Activated CD8-positive, alpha-beta T cell treated with anti-CD3 and anti-CD28 coated beads for 36 hours (primary cell): ENCODE measurements at regions not wholly inside any gene's neighbourhood (a gene's known extent, or its start where the extent isn't known, plus 50 kb on each side); places are given as distances from the start of the nearest gene placed in this dataset.

ENCODE experiments used
- ATAC-seq: fragments of 200-7000 bp; cut with Tn5 transposase; one replicate; pipeline ENCODE4 v1.10.0; 2021; ENCODE audit warnings: mild to moderate bottlenecking, moderate library complexity
- CTCF ChIA-PET: fragments of 350-600 bp; sonication (Branson Sonifier 250); formaldehyde crosslinking; loops from one replicate; lab custom pipeline; 2021; ENCODE audit warnings: antibody characterized with exemption; lab: Charles Lee
- POLR2A ChIA-PET: fragments of 350-600 bp; sonication (Branson Sonifier 250); formaldehyde crosslinking; loops from one replicate; lab custom pipeline; 2021; ENCODE audit warnings: antibody characterized with exemption; lab: Charles Lee
- DNase-seq: peaks from one replicate; pipeline ENCODE4 v3.0.0-alpha.2; 2020
- H3K27ac Mint-ChIP-seq: one replicate; pipeline ENCODE4 v1.8.0; 2021; ENCODE audit warnings: mild to moderate bottlenecking, mixed read lengths
- H3K27me3 Mint-ChIP-seq: one replicate; pipeline ENCODE4 v1.8.0; 2021; ENCODE audit warnings: mixed read lengths
- H3K36me3 Mint-ChIP-seq: one replicate; pipeline ENCODE4 v1.8.0; 2021; ENCODE audit warnings: low read depth, mixed read lengths
- H3K4me1 Mint-ChIP-seq: one replicate; pipeline ENCODE4 v1.8.0; 2021; ENCODE audit warnings: low read depth, mixed read lengths
- H3K4me3 Mint-ChIP-seq: one replicate; pipeline ENCODE4 v1.8.0; 2021; ENCODE audit warnings: mild to moderate bottlenecking, moderate library complexity, mixed read lengths
- H3K9me3 Mint-ChIP-seq: one replicate; pipeline ENCODE4 v1.8.0; 2021; ENCODE audit warnings: mixed read lengths
- CTCF ChIP-seq: fragments of 200-600 bp; IDR thresholded peaks from one replicate; pipeline ENCODE4 v1.8.0; 2022; ENCODE audit warnings: antibody characterized with exemption, mild to moderate bottlenecking
- intact Hi-C: fragments of 100-400 bp; cut with micrococcal nuclease; formaldehyde crosslinking; loops from one replicate; pipeline ENCODE4 v1.10.0; 2022

DNA sequence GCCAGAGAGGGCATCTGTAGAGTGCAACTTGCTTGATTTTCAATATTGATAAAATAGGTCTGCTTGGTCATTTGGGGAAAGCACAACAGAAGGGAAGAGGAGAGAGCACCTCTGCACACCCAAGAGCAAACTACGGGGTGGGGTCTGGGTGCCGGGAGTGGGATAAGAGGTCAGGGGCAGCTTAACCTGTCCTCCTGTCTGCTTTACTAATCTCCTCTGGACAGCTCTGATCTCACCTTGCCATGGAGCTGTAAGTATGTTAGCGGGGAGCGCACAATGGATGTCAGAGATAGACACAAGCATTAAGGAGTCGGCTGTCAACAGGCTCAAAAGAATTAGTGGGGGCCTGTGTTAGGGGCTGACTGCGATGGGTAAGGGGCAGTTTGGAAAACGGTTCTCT lies 328.7 kb downstream of the CYRIA start:
- no peak for TF ChIP-seq CTCF
- Mint-ChIP-seq H3K4me1 (no peaks in the 10 kb centered on the region), H3K9me3 (peaks cover 17% of the 10 kb centered on the region), H3K4me3 (no peak overlapping the region), H3K27ac (no peak overlapping the region), H3K36me3 (no peaks in the 10 kb centered on the region), H3K27me3 (no peaks in the 10 kb centered on the region)
- no peak for ATAC-seq
- CTCF ChIA-PET: no interaction called here
- no peak for DNase-seq
- POLR2A ChIA-PET: no interaction called here
- intact Hi-C loops: no loop called here

DNA sequence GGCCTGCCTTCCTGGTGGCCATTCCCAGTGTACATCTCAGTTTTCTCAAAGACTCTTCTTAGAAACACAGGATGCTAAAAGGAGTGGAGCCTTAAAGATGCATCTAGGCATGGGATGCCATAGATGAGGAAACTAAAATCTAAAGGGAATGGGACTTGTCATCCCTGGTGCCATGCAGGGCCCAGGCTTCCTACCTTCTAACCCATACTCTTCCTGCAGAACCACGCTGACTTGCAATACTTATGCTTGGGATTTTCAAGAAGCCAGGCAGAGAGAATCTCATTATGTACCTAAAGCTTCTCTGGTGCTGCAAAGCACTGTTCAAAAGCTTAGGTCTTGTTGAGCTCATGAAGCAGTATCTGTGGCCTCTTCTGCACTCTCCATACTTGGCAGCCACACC lies 329.1 kb downstream of the CYRIA start:
- ChIA-PET POLR2A (no interaction called here), CTCF (no interaction called here)
- Mint-ChIP-seq H3K27me3 (no peaks in the 10 kb centered on the region), H3K9me3 (peaks cover 17% of the 10 kb centered on the region), H3K4me3 (no peak overlapping the region), H3K36me3 (no peaks in the 10 kb centered on the region), H3K4me1 (no peaks in the 10 kb centered on the region), H3K27ac (no peak overlapping the region)
- TF ChIP-seq CTCF: no peak
- DNase-seq: no peak
- intact Hi-C loops: no loop called here
- no peak for ATAC-seq

- intact Hi-C loops: no loop called here
- POLR2A ChIA-PET: no interaction called here
- no peak overlapping the region for H3K4me3 Mint-ChIP-seq
These were observed 329.7 kb downstream of the CYRIA start for GRCh38 chr2:16335947-16336346.

DNA sequence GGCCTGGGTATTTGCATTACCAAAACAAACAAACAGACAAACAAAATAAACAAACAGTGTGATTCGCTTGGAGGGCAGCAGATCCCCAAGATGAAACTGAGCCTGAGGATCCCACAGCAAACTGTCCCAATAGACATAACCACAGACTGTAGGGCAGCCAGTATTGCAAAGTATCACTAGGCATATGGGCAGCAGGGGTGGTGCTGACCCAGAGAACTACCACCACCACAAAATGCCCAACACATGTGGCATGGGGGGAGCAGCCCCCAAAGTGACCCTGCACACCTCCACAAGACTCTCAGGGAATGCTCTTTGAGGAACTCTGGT lies 330.1 kb downstream of the CYRIA start:
- DNase-seq (no peak), ATAC-seq (no peak)
- Mint-ChIP-seq H3K27ac (no peak overlapping the region), H3K4me1 (no peaks in the 10 kb centered on the region), H3K27me3 (no peaks in the 10 kb centered on the region), H3K36me3 (no peaks in the 10 kb centered on the region), H3K9me3 (peaks cover 17% of the 10 kb centered on the region), H3K4me3 (no peak overlapping the region)
- POLR2A ChIA-PET: no interaction called here
- TF ChIP-seq CTCF: no peak
- CTCF ChIA-PET: no interaction called here
- intact Hi-C loops: no loop called here

More at GRCh38 chr2:16335947-16336346, 329.7 kb downstream of the CYRIA start:
- H3K9me3 Mint-ChIP-seq: peaks cover 17% of the 10 kb centered on the region
- no peaks in the 10 kb centered on the region for H3K36me3 Mint-ChIP-seq
- no peak overlapping the region for H3K27ac Mint-ChIP-seq
- no peaks in the 10 kb centered on the region for H3K27me3 Mint-ChIP-seq
- DNase-seq (no peak), ATAC-seq (no peak)
- TF ChIP-seq CTCF: no peak
- CTCF ChIA-PET: no interaction called here
- no peaks in the 10 kb centered on the region for H3K4me1 Mint-ChIP-seq

DNA sequence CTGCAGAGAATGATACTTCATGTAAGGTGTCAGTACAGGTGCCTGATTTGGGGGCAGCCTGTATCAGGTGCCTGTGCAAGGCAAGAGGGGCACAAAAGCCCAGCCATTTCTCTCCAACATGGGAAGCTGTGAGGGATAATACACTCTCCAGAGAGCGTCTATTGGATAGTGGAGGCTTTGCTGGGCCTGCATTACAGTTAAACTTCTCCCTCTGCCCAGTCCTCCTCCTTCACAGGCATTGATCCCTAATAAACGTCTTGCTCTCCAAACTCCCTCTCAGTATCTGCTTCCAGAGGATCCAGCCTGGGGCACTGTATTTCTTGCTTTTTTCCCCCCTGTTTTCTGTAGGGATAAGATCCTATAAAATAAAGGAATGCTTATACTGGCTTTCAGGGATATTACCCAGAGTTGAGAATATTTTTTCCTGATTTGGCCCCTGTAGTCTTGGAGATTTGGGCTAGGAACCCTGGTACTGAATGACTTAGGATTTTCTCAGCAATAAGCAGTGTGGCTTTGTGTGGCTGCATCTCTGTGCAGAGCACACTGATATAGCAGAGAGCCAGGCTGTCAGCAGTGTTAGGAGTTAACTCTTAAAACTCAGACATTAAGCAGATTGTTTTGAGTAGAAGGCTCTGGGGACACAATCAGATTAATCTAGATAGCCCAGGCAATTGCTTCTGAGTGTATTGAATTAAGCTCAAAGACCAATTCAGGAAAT lies 330.6 kb downstream of the CYRIA start:
- Mint-ChIP-seq H3K9me3 (peaks cover 16% of the 10 kb centered on the region), H3K4me3 (no peak overlapping the region), H3K27me3 (no peaks in the 10 kb centered on the region), H3K27ac (no peak overlapping the region), H3K4me1 (no peaks in the 10 kb centered on the region), H3K36me3 (no peaks in the 10 kb centered on the region)
- CTCF ChIA-PET: no interaction called here
- intact Hi-C loops: no loop called here
- DNase-seq: no peak
- no peak for ATAC-seq
- POLR2A ChIA-PET: no interaction called here
- no peak for TF ChIP-seq CTCF
